HEK293 (cell line): ENCODE measurements at regions not wholly inside any gene's neighbourhood (a gene's known extent, or its start where the extent isn't known, plus 50 kb on each side); places are given as distances from the start of the nearest gene placed in this dataset.

Experiments
- SALL2 ChIP-seq: fragments of 450-650 bp; formaldehyde crosslinking; IDR thresholded peaks from 2 replicates; pipeline ENCODE4 v1.5.0; 2017; ENCODE audit warnings: missing biosample characterization, mild to moderate bottlenecking, missing genetic modification characterization, borderline replicate concordance
- ZNF501 ChIP-seq: fragments of 450-650 bp; formaldehyde crosslinking; IDR thresholded peaks from 2 replicates; pipeline ENCODE4 v1.5.1; 2016; ENCODE audit warnings: missing biosample characterization, missing genetic modification characterization
- TF ChIP-seq, protein P1 (sequence below): fragments of 450-650 bp; formaldehyde crosslinking; IDR thresholded peaks from 2 replicates; pipeline ENCODE4 v1.5.1; 2016; ENCODE audit warnings: missing biosample characterization, missing genetic modification characterization
- TF ChIP-seq, protein P2 (sequence below): fragments of 450-650 bp; formaldehyde crosslinking; IDR thresholded peaks from 2 replicates; pipeline ENCODE4 v1.5.1; 2016; ENCODE audit warnings: missing biosample characterization, missing genetic modification characterization

DNA sequence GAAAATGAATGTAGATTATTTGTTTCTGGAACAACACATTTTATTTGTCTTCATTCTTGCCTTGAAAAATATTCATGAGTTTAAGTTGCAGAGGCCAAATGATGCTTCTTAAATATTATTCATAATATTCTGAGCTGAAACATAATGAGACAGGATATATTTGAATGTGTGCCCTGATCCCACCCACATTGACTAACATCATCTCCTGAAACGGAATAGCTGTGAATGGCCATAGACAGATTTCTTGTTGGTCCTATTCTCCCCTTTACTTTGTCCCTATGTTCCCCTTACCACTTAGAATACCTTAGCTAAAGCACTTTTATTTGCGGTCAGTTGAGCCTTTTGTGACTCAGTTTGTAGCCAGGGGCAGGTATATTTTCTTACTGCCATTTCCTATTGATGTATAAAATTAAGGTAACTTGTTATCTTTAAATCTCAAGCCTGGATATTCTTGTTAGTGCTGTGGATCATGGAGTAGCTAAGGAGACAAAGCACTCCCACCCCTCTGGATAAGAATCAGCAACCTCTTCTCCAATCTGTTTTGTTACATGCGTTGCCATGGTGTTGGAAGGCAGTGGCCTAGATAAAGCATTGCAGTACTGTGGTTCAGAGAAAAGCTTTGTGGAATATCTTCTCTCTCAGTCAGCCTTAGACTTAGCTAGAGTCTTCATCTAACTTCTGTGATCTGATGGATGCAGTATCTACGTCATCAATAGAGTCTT, 478.5 kb upstream of the DEPDC1 start:
- TF ChIP-seq, protein P1, sequence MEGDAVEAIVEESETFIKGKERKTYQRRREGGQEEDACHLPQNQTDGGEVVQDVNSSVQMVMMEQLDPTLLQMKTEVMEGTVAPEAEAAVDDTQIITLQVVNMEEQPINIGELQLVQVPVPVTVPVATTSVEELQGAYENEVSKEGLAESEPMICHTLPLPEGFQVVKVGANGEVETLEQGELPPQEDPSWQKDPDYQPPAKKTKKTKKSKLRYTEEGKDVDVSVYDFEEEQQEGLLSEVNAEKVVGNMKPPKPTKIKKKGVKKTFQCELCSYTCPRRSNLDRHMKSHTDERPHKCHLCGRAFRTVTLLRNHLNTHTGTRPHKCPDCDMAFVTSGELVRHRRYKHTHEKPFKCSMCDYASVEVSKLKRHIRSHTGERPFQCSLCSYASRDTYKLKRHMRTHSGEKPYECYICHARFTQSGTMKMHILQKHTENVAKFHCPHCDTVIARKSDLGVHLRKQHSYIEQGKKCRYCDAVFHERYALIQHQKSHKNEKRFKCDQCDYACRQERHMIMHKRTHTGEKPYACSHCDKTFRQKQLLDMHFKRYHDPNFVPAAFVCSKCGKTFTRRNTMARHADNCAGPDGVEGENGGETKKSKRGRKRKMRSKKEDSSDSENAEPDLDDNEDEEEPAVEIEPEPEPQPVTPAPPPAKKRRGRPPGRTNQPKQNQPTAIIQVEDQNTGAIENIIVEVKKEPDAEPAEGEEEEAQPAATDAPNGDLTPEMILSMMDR (tag by site-specific recombination), result no peak
- TF ChIP-seq SALL2 (no peak), ZNF501 (tag by site-specific recombination) (no peak)
- TF ChIP-seq, protein P2, sequence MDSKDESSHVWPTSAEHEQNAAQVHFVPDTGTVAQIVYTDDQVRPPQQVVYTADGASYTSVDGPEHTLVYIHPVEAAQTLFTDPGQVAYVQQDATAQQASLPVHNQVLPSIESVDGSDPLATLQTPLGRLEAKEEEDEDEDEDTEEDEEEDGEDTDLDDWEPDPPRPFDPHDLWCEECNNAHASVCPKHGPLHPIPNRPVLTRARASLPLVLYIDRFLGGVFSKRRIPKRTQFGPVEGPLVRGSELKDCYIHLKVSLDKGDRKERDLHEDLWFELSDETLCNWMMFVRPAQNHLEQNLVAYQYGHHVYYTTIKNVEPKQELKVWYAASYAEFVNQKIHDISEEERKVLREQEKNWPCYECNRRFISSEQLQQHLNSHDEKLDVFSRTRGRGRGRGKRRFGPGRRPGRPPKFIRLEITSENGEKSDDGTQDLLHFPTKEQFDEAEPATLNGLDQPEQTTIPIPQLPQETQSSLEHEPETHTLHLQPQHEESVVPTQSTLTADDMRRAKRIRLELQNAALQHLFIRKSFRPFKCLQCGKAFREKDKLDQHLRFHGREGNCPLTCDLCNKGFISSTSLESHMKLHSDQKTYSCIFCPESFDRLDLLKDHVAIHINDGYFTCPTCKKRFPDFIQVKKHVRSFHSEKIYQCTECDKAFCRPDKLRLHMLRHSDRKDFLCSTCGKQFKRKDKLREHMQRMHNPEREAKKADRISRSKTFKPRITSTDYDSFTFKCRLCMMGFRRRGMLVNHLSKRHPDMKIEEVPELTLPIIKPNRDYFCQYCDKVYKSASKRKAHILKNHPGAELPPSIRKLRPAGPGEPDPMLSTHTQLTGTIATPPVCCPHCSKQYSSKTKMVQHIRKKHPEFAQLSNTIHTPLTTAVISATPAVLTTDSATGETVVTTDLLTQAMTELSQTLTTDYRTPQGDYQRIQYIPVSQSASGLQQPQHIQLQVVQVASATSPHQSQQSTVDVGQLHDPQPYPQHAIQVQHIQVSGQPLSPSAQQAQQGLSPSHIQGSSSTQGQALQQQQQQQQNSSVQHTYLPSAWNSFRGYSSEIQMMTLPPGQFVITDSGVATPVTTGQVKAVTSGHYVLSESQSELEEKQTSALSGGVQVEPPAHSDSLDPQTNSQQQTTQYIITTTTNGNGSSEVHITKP (tag by site-specific recombination), result no peak
